Neural progenitor cell (in vitro differentiated cells): ENCODE measurements at regions not wholly inside any gene's neighbourhood (a gene's known extent, or its start where the extent isn't known, plus 50 kb on each side); places are given as distances from the start of the nearest gene placed in this dataset.
"Not testable (repeated sequence)": the region's sequence is repeated elsewhere in the genome, so short reads cannot be mapped to it uniquely, and the experiment has no call there.

Source experiments
- EZH2 ChIP-seq: fragments of 200-600 bp; sonication (generic); IDR thresholded peaks from 2 replicates; pipeline ENCODE4 v1.6.1; 2017; ENCODE audit warnings: antibody characterized with exemption, mild to moderate bottlenecking, moderate library complexity
- EZH2phosphoT487 ChIP-seq: fragments of 200-600 bp; sonication (generic); IDR thresholded peaks from 2 replicates; pipeline ENCODE4 v1.6.1; 2017; ENCODE audit warnings: antibody characterized with exemption
- TF ChIP-seq, protein P1 (sequence below): fragments of 200-600 bp; sonication (generic); IDR thresholded peaks from 2 replicates; pipeline ENCODE4 v1.5.1; 2017; ENCODE audit warnings: antibody characterized with exemption, mild to moderate bottlenecking

DNA sequence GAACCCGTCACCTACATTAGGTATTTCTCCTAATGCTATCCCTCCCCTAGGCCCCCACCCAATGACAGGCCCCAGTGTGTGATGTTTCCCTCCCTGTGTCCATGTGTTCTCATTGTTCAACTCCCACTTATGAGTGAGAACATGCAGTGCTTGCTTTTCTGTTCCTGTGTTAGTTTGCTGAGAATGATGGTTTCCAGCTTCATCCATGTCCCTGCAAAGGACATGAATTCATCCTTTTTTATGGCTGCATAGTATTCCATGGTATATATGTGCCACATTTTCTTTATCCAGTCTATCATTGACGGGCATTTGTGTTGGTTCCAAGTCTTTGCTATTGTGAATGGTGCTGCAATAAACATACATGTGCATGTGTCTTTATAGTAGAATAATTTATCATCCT lies 163.2 kb upstream of the LMO3 start:
- TF ChIP-seq EZH2, EZH2phosphoT487: not testable (repeated sequence)
- TF ChIP-seq, protein P1, sequence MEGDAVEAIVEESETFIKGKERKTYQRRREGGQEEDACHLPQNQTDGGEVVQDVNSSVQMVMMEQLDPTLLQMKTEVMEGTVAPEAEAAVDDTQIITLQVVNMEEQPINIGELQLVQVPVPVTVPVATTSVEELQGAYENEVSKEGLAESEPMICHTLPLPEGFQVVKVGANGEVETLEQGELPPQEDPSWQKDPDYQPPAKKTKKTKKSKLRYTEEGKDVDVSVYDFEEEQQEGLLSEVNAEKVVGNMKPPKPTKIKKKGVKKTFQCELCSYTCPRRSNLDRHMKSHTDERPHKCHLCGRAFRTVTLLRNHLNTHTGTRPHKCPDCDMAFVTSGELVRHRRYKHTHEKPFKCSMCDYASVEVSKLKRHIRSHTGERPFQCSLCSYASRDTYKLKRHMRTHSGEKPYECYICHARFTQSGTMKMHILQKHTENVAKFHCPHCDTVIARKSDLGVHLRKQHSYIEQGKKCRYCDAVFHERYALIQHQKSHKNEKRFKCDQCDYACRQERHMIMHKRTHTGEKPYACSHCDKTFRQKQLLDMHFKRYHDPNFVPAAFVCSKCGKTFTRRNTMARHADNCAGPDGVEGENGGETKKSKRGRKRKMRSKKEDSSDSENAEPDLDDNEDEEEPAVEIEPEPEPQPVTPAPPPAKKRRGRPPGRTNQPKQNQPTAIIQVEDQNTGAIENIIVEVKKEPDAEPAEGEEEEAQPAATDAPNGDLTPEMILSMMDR = not testable (repeated sequence)
